ENCODE measurements at regions not wholly inside any gene's neighbourhood (a gene's known extent, or its start where the extent isn't known, plus 50 kb on each side); places are given as distances from the start of the nearest gene placed in this dataset.

DNA sequence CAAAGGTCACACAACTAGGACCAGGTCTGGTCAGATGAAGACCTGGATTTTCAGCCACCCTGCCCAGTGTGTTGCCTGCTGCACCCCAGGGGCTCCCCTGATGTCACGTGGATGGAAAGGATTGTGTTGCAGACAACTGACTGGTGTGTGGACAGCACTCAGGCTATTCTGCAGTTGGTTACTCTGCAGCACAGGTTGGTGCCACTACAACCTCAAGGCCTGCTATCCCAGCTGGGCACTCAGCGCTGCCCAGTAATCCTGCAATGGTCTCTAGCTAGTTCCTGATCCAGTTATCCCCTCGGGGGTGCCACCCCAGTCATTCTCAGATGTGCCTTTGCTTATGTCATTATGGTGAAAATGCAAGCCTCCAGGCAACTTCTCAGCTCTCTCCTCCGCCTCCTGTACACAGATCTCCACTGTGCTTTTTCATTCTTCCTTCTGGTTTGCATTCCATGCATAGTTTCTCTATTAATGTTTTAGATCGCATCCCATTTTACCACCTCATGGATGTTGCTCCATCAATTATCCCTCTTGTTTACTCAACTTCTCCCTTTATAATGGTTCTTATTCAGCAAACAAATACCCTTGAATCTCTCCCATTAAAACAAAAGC is 503.2 kb upstream of the CAMK1G start:
- Histone ChIP-seq H3K9me3 (no peaks in the 10 kb centered on the region), H3K4me1 (no peaks in the 10 kb centered on the region), H3K36me3 (no peaks in the 10 kb centered on the region), H3K27ac (no peak overlapping the region), H3K27me3 (no peaks in the 10 kb centered on the region), H3K4me3 (no peak overlapping the region)
- DNase-seq (ENCODE audit: low spot score in 2 of 2), result no peak
- intact Hi-C loops (cut with DNase I), result no loop called here
- TF ChIP-seq, protein P1, sequence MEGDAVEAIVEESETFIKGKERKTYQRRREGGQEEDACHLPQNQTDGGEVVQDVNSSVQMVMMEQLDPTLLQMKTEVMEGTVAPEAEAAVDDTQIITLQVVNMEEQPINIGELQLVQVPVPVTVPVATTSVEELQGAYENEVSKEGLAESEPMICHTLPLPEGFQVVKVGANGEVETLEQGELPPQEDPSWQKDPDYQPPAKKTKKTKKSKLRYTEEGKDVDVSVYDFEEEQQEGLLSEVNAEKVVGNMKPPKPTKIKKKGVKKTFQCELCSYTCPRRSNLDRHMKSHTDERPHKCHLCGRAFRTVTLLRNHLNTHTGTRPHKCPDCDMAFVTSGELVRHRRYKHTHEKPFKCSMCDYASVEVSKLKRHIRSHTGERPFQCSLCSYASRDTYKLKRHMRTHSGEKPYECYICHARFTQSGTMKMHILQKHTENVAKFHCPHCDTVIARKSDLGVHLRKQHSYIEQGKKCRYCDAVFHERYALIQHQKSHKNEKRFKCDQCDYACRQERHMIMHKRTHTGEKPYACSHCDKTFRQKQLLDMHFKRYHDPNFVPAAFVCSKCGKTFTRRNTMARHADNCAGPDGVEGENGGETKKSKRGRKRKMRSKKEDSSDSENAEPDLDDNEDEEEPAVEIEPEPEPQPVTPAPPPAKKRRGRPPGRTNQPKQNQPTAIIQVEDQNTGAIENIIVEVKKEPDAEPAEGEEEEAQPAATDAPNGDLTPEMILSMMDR (IDR thresholded peaks at IDR 0.05), result no peak

DNA sequence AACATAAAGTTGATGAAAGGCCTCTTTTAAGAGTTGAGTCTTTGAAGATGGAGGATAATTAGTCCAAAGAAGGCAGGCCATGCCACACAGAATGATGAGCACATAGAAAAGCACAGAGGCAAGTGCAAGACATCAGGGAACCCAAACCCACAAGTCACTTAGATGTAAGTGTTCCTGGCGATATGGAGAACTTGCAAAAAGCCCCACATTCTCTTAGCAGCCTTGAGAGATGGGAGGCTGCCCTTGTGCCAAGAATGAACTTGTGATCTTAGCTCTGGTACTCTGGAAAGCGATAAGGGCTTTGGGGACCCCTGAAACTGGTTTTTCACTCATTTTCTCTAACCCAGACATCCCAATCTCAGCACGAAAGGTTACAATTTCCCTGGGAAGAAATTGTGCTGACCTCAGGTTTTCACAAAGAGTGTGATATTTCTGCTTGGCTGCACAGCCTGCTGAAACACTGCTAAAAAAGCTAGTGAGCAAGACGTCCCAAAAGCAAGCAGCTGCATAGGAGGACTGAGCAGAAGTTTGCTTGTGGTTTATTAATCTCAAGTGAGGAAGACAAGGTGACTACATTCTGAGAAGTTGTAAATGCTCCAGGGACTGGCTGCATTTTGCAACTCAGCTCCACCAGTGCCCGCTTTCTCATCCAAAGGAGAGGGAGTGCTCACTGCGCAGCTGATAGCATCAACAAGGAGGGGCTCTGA is 496.9 kb upstream of the CAMK1G start:
- intact Hi-C loops (cut with DNase I), result no loop called here
- no peaks in the 10 kb centered on the region for H3K36me3 ChIP-seq
- no peaks in the 10 kb centered on the region for H3K4me1 ChIP-seq
- H3K4me3 ChIP-seq, result no peak overlapping the region
- TF ChIP-seq, protein P1 (IDR thresholded peaks at IDR 0.05), result no peak
- no peaks in the 10 kb centered on the region for H3K9me3 ChIP-seq
- no peak for DNase-seq (ENCODE audit: low spot score in 2 of 2)
- H3K27me3 ChIP-seq, result no peaks in the 10 kb centered on the region
- H3K27ac ChIP-seq, result no peak overlapping the region

DNA sequence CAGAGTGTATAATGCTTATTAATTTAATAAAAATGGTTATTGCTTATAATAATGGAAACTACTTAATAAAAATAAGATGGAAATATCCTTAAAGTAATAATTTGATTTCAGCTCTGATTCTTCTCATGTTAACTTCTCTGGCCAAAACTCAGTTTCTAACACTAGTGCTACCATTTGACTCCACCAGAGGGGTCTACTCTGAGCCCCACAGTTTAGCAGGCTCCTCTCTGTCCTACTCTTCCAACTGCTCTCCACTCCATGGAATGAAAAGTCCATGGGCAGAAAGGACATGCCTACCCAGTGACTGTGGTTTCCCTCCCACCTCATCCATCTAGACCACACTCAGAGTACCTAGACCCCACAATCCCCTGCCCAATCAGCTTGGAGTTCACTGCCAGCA is 489.1 kb upstream of the CAMK1G start:
- H3K27ac ChIP-seq, result no peak overlapping the region
- H3K4me1 ChIP-seq, result no peaks in the 10 kb centered on the region
- no peaks in the 10 kb centered on the region for H3K36me3 ChIP-seq
- no peak overlapping the region for H3K4me3 ChIP-seq
- no peak for DNase-seq (ENCODE audit: low spot score in 2 of 2)
- no peaks in the 10 kb centered on the region for H3K27me3 ChIP-seq
- no peaks in the 10 kb centered on the region for H3K9me3 ChIP-seq
- intact Hi-C loops (cut with DNase I), result no loop called here
- TF ChIP-seq, protein P1 (IDR thresholded peaks at IDR 0.05), result no peak

DNA sequence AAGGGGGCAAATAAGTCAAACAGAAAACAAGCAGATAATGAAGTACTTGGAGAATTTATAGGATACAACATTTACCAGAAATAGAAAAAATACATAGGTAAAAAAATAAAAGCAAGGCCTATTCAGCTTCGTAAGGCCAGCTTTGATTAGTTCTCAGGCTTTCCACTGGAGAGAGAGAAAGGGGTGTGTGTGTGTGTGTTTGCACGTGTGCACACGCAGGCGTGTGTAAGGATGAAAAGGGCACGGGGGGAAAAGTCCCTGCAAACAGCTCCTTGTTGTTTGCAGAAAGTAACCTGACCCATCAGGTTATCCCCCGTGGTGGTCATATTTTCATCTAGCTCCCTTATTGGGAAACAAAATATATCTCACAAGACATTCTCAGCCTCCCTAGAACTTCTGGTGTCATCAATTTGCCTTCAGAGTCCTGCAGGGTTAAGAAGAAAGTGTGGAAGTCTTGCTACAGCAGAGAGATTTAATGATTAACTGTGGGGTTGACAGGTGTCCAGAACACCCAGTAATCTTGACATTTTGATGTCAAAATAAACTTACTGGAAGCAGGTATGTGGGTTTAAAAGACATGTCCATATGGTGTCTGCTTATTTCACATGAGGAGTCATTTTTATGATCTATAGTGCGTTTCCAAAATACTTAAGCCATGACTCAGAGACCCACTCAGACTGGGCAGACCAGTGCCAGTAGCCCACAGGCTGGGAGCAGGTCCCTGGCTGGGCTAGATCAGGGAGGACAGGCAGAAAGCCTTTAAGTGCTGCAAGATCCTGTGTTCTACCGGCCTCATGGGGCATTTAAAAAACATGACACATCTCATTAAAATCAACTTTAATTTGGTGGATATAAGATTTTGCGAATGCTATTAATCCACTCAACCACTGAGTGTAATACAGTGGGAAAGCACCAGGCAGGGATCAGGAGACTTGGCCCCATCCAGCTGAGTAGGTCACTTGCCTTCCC is 487.6 kb upstream of the CAMK1G start:
- no peak overlapping the region for H3K27ac ChIP-seq
- DNase-seq (ENCODE audit: low spot score in 2 of 2), result no peak
- no peaks in the 10 kb centered on the region for H3K4me1 ChIP-seq
- H3K4me3 ChIP-seq, result no peak overlapping the region
- H3K9me3 ChIP-seq, result no peaks in the 10 kb centered on the region
- intact Hi-C loops (cut with DNase I), result no loop called here
- TF ChIP-seq, protein P1 (IDR thresholded peaks at IDR 0.05), result no peak
- no peaks in the 10 kb centered on the region for H3K27me3 ChIP-seq
- no peaks in the 10 kb centered on the region for H3K36me3 ChIP-seq

DNA sequence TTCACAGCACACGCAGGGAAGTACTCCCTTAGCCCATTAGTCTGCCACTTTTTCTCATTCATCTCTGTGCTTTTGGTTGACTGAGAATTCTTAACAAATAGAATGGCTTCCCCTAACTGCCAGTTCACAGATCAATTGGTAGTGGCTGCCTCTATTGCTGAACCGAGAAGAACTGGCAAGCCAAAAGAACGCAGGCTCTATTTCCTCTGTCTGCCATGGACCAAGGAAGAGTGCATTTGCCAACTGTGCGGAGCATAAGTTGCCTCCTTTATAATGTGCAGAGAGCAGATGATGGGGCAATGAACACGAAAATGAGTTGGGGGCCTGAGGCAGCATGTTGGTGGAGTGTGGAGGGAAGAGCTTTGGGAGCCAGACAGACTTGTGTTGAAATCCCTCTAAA is 483.1 kb upstream of the CAMK1G start:
- Histone ChIP-seq H3K36me3 (no peaks in the 10 kb centered on the region), H3K27me3 (no peaks in the 10 kb centered on the region), H3K4me1 (no peaks in the 10 kb centered on the region), H3K9me3 (no peaks in the 10 kb centered on the region), H3K27ac (no peak overlapping the region), H3K4me3 (no peak overlapping the region)
- DNase-seq (ENCODE audit: low spot score in 2 of 2), result no peak
- intact Hi-C loops (cut with DNase I), result no loop called here
- TF ChIP-seq, protein P1 (IDR thresholded peaks at IDR 0.05), result no peak

All from ascending aorta (tissue), 2 donors.